GM12872 (cell line): ENCODE measurements at regions not wholly inside any gene's neighbourhood (a gene's known extent, or its start where the extent isn't known, plus 50 kb on each side); places are given as distances from the start of the nearest gene placed in this dataset.

ENCODE experiments used
- CTCF ChIP-seq: IDR thresholded peaks from 3 replicates; pipeline ENCODE4 v1.5.1; 2011; ENCODE audit warnings: low read depth, mild to moderate bottlenecking, low read length, moderate library complexity; ENCODE audit not compliant: insufficient read depth

GRCh38 chr6:165871571-165871970 is 208.5 kb upstream of the PDE10A start:
- TF ChIP-seq CTCF: no peak

- TF ChIP-seq CTCF: no peak
Observed at GRCh38 chr6:165869526-165869925, 206.5 kb upstream of the PDE10A start.

- TF ChIP-seq CTCF: no peak
Observed at GRCh38 chr6:165864925-165865324, 201.9 kb upstream of the PDE10A start.

GRCh38 chr6:165864218-165864617 is 201.2 kb upstream of the PDE10A start:
- TF ChIP-seq CTCF: no peak

GRCh38 chr6:165863801-165864200 is 200.8 kb upstream of the PDE10A start:
- no peak for TF ChIP-seq CTCF

- no peak for TF ChIP-seq CTCF
Observed at GRCh38 chr6:165862813-165863212, 199.8 kb upstream of the PDE10A start.

GRCh38 chr6:165861226-165861625 is 198.2 kb upstream of the PDE10A start:
- no peak for TF ChIP-seq CTCF

GRCh38 chr6:165858586-165858985 is 195.5 kb upstream of the PDE10A start:
- TF ChIP-seq CTCF: no peak
